IPS-20b (cell line): ENCODE measurements at regions not wholly inside any gene's neighbourhood (a gene's known extent, or its start where the extent isn't known, plus 50 kb on each side); places are given as distances from the start of the nearest gene placed in this dataset.

Experiments
- H3K27ac ChIP-seq: one replicate; pipeline ENCODE4 v1.5.1; 2013; ENCODE audit warnings: low read length
- H3K27me3 ChIP-seq: 2 replicates; pipeline ENCODE4 v1.6.1; 2013; ENCODE audit warnings: mild to moderate bottlenecking, low read length, inconsistent platforms; ENCODE audit not compliant: insufficient read depth
- H3K36me3 ChIP-seq: 2 replicates; pipeline ENCODE4 v1.6.1; 2013; ENCODE audit warnings: low read depth, mild to moderate bottlenecking, inconsistent platforms, low read length, moderate library complexity; ENCODE audit not compliant: insufficient read depth
- H3K4me1 ChIP-seq: 2 replicates; pipeline ENCODE4 v1.6.1; 2013; ENCODE audit warnings: mild to moderate bottlenecking, control low read depth, inconsistent platforms, low read length, moderate library complexity; ENCODE audit not compliant: insufficient read depth
- H3K4me3 ChIP-seq: 2 replicates; pipeline ENCODE4 v1.5.1; 2013; ENCODE audit warnings: mild to moderate bottlenecking, low read length, inconsistent platforms
- H3K9ac ChIP-seq: 2 replicates; pipeline ENCODE4 v1.6.1; 2013; ENCODE audit warnings: low read depth, mild to moderate bottlenecking, inconsistent platforms, low read length, moderate library complexity
- H3K9me3 ChIP-seq: 2 replicates; pipeline ENCODE4 v1.6.1; 2013; ENCODE audit warnings: mild to moderate bottlenecking, low read depth, low read length, inconsistent platforms; ENCODE audit not compliant: insufficient read depth

- no peaks in the 10 kb centered on the region for H3K27me3 ChIP-seq
- no peak overlapping the region for H3K4me3 ChIP-seq
- no peak overlapping the region for H3K27ac ChIP-seq
- H3K9me3 ChIP-seq = no peaks in the 10 kb centered on the region
- no peaks in the 10 kb centered on the region for H3K4me1 ChIP-seq
- no peaks in the 10 kb centered on the region for H3K36me3 ChIP-seq
- H3K9ac ChIP-seq = no peak overlapping the region
Observed at GRCh38 chr4:32349026-32349425, 1628.9 kb downstream of the PCDH7 start.

DNA sequence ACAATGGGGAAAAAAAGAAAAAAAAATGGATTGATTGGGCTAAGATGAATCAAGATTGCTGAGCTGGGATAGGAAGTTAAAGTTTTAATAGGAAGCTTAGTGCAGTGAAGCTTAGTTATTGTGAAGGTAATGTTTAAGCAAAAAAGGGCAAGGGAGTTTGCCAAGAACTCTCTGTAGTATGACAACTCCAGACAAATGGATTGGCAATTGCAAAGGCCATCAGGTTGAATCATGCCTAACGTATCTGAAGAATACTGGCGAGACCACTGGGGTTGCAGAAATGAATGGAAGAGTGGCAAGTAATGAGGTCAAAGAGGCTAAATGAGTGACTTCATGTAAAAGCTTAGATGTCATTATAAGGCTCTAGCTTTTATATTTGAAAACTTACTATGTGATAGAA, 1654.0 kb downstream of the PCDH7 start:
- Histone ChIP-seq H3K4me1 (no peaks in the 10 kb centered on the region), H3K9me3 (no peaks in the 10 kb centered on the region), H3K27me3 (no peaks in the 10 kb centered on the region), H3K9ac (no peak overlapping the region), H3K4me3 (no peak overlapping the region), H3K27ac (no peak overlapping the region), H3K36me3 (no peaks in the 10 kb centered on the region)

GRCh38 chr4:32393806-32394205, 1673.6 kb downstream of the PCDH7 start:
- Histone ChIP-seq H3K27me3 (no peaks in the 10 kb centered on the region), H3K27ac (no peak overlapping the region), H3K4me3 (no peak overlapping the region), H3K4me1 (no peaks in the 10 kb centered on the region), H3K9me3 (no peaks in the 10 kb centered on the region), H3K9ac (no peak overlapping the region), H3K36me3 (no peaks in the 10 kb centered on the region)

GRCh38 chr4:32394255-32394654, 1674.1 kb downstream of the PCDH7 start:
- Histone ChIP-seq H3K9ac (no peak overlapping the region), H3K27ac (no peak overlapping the region), H3K4me3 (no peak overlapping the region), H3K36me3 (no peaks in the 10 kb centered on the region), H3K4me1 (no peaks in the 10 kb centered on the region), H3K9me3 (no peaks in the 10 kb centered on the region), H3K27me3 (no peaks in the 10 kb centered on the region)

GRCh38 chr4:32396507-32397070, 1676.4 kb downstream of the PCDH7 start:
- H3K27me3 ChIP-seq = no peaks in the 10 kb centered on the region
- H3K27ac ChIP-seq = no peak overlapping the region
- H3K4me3 ChIP-seq = no peak overlapping the region; the same call in 1 of the 2 replicates
- H3K36me3 ChIP-seq = no peaks in the 10 kb centered on the region
- no peak overlapping the region for H3K9ac ChIP-seq
- H3K9me3 ChIP-seq = no peaks in the 10 kb centered on the region
- no peaks in the 10 kb centered on the region for H3K4me1 ChIP-seq

- H3K36me3 ChIP-seq = no peaks in the 10 kb centered on the region
- H3K27me3 ChIP-seq = no peaks in the 10 kb centered on the region
- no peaks in the 10 kb centered on the region for H3K9me3 ChIP-seq
- no peaks in the 10 kb centered on the region for H3K4me1 ChIP-seq
- no peak overlapping the region for H3K4me3 ChIP-seq
- H3K9ac ChIP-seq = no peak overlapping the region
- H3K27ac ChIP-seq = no peak overlapping the region
Observed at GRCh38 chr4:32400870-32401269, 1680.7 kb downstream of the PCDH7 start.

DNA sequence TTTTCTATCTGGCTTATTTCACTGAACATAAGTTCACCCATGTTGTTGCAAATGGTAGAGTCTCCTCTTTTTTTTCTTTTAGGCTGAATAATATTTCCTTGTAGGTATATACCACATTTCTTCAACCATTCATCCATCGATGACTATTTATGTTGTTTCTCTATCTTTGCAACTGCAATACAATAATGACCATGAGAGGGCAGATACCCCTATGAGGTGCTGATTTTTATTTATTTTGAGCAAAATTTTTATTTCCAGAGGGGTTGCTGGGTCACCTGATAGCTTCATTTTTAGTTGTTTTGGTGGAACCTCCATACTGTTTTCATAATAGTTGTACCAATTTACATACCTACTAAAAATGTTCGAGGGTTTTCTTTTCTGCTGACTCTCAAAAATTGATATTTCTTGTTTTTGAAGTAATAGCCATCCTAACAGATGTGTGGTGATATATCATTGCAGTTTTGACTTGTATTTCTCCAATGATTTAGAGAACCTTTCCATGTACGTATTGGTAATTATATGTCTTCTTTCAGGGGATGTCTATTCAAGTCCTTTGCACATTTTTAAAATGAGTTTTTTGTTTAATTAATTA, 1697.0 kb downstream of the PCDH7 start:
- no peak overlapping the region for H3K4me3 ChIP-seq
- H3K36me3 ChIP-seq = no peaks in the 10 kb centered on the region
- H3K27me3 ChIP-seq = no peaks in the 10 kb centered on the region
- H3K27ac ChIP-seq = no peak overlapping the region
- H3K9me3 ChIP-seq = no peaks in the 10 kb centered on the region
- no peaks in the 10 kb centered on the region for H3K4me1 ChIP-seq
- no peak overlapping the region for H3K9ac ChIP-seq

- Histone ChIP-seq H3K36me3 (no peaks in the 10 kb centered on the region), H3K4me3 (no peak overlapping the region), H3K27me3 (no peaks in the 10 kb centered on the region), H3K4me1 (no peaks in the 10 kb centered on the region), H3K27ac (no peak overlapping the region), H3K9ac (no peak overlapping the region), H3K9me3 (no peaks in the 10 kb centered on the region)
Observed at GRCh38 chr4:32423267-32423666, 1703.1 kb downstream of the PCDH7 start.

DNA sequence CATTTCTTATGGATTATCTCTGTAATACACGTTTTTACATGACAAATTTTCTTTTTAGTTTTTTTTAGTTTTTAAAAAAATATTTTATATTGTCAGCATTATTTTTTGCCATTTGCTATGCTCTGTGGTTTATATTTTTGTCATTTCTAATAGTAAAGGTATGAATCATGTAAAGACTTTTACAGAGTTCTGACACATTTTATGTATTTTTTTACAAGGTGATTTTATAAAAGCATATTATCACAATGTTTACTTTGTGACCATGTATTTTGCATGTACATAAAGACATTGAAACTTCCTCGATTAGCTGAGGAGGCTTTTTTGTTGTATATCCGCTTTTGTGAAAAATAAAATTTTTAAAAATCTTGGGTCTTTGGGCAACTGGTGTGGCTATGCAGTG, 1705.1 kb downstream of the PCDH7 start:
- Histone ChIP-seq H3K9ac (no peak overlapping the region), H3K4me1 (no peaks in the 10 kb centered on the region), H3K27ac (no peak overlapping the region), H3K4me3 (no peak overlapping the region), H3K9me3 (no peaks in the 10 kb centered on the region), H3K27me3 (no peaks in the 10 kb centered on the region), H3K36me3 (no peaks in the 10 kb centered on the region)

- H3K27ac ChIP-seq = no peak overlapping the region
- H3K4me3 ChIP-seq = no peak overlapping the region
- no peaks in the 10 kb centered on the region for H3K36me3 ChIP-seq
- H3K9me3 ChIP-seq = no peaks in the 10 kb centered on the region
- H3K4me1 ChIP-seq = no peaks in the 10 kb centered on the region
- H3K27me3 ChIP-seq = no peaks in the 10 kb centered on the region
- no peak overlapping the region for H3K9ac ChIP-seq
Observed at GRCh38 chr4:32427566-32427965, 1707.4 kb downstream of the PCDH7 start.

DNA sequence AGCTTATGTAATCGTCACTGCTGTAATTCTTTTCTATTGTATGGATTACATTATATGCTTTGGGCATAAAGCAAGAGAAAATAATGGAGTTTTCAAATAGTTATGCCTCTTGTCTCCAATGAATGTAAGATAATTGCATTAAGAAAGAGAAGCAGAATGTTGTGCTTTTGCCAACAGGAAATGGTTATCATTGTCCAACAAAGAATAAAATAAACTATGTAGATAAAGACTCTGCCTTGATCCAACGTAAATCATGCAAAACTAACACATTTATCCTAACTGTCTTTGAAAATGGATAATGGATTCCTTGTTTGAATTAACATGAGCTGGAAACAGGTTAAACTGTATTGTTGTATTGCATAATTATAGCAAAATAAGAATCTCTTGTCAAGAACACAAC, 1709.0 kb downstream of the PCDH7 start:
- Histone ChIP-seq H3K27me3 (no peaks in the 10 kb centered on the region), H3K9me3 (no peaks in the 10 kb centered on the region), H3K36me3 (no peaks in the 10 kb centered on the region), H3K4me3 (no peak overlapping the region), H3K27ac (no peak overlapping the region), H3K9ac (no peak overlapping the region), H3K4me1 (no peaks in the 10 kb centered on the region)

DNA sequence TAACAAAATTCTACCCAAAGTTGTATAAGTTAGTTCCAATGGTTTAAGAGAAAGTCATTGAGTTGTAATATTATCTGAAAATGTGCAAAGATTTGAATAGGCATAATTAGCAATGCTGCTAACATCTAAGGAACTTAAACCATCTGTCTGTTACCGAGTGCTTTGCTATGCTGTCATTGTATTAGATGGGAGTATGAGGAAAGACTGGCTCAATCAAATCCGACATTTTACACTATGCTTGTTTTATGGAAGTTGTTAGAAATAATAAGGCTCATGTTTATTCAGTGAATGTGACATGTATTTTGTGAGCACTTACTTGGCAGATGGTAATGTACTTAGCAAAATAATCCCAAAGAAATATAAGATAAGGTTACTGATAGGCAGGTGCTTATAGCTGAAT, 1715.1 kb downstream of the PCDH7 start:
- H3K36me3 ChIP-seq = no peaks in the 10 kb centered on the region
- no peaks in the 10 kb centered on the region for H3K9me3 ChIP-seq
- H3K4me3 ChIP-seq = no peak overlapping the region
- H3K4me1 ChIP-seq = no peaks in the 10 kb centered on the region
- H3K27ac ChIP-seq = no peak overlapping the region
- no peak overlapping the region for H3K9ac ChIP-seq
- no peaks in the 10 kb centered on the region for H3K27me3 ChIP-seq
